SK-N-SH (cell line): ENCODE measurements at regions not wholly inside any gene's neighbourhood (a gene's known extent, or its start where the extent isn't known, plus 50 kb on each side); places are given as distances from the start of the nearest gene placed in this dataset.

Experiments used
- CHD2 ChIP-seq: fragments of 150-350 bp; IDR thresholded peaks from 2 replicates; pipeline ENCODE4 v1.6.1; 2018; ENCODE audit warnings: low read length; ENCODE audit not compliant: partially characterized antibody
- EP300 ChIP-seq, 2 experiments: IDR thresholded peaks; 2 replicates each; pipeline versions ENCODE4 v1.4.0 to v1.6.1; 2012; ENCODE audit warnings: borderline replicate concordance in 1 of 2, low read depth in 1 of 2, low read length in 1 of 2
- RAD21 ChIP-seq: IDR thresholded peaks from 2 replicates; pipeline ENCODE4 v1.6.1; 2012; ENCODE audit warnings: mild to moderate bottlenecking, low read length
- REST ChIP-seq: IDR thresholded peaks from 2 replicates; pipeline ENCODE4 v1.6.1; 2012; ENCODE audit warnings: mild to moderate bottlenecking, low read depth, low read length, moderate library complexity
- TEAD4 ChIP-seq: IDR thresholded peaks from 2 replicates; pipeline ENCODE4 v1.4.0; 2012; ENCODE audit warnings: mild to moderate bottlenecking, borderline replicate concordance; ENCODE audit not compliant: insufficient read depth
- TF ChIP-seq, protein P1 (sequence below): fragments of 200-600 bp; sonication (generic); IDR thresholded peaks from 2 replicates; pipeline ENCODE4 v1.6.1; 2017; ENCODE audit warnings: antibody characterized with exemption, mild to moderate bottlenecking, moderate library complexity
- TF ChIP-seq, protein P2 (sequence below): IDR thresholded peaks from 2 replicates; pipeline ENCODE4 v1.4.0; 2012; ENCODE audit warnings: low read depth

GRCh38 chr20:50415021-50415515, 95.1 kb upstream of the PTPN1 start:
- TF ChIP-seq, protein P1, sequence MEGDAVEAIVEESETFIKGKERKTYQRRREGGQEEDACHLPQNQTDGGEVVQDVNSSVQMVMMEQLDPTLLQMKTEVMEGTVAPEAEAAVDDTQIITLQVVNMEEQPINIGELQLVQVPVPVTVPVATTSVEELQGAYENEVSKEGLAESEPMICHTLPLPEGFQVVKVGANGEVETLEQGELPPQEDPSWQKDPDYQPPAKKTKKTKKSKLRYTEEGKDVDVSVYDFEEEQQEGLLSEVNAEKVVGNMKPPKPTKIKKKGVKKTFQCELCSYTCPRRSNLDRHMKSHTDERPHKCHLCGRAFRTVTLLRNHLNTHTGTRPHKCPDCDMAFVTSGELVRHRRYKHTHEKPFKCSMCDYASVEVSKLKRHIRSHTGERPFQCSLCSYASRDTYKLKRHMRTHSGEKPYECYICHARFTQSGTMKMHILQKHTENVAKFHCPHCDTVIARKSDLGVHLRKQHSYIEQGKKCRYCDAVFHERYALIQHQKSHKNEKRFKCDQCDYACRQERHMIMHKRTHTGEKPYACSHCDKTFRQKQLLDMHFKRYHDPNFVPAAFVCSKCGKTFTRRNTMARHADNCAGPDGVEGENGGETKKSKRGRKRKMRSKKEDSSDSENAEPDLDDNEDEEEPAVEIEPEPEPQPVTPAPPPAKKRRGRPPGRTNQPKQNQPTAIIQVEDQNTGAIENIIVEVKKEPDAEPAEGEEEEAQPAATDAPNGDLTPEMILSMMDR: no peak
- TF ChIP-seq REST (no peak), TEAD4 (no peak), RAD21 (no peak), EP300 (IDR thresholded peaks at IDR 0.05; ENCODE audit: borderline replicate concordance in 1 of 2, low read depth in 1 of 2, low read length in 1 of 2) (no peak), CHD2 (no peak)
- TF ChIP-seq, protein P2, sequence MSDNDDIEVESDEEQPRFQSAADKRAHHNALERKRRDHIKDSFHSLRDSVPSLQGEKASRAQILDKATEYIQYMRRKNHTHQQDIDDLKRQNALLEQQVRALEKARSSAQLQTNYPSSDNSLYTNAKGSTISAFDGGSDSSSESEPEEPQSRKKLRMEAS: no peak
